ENCODE measurements at regions not wholly inside any gene's neighbourhood (a gene's known extent, or its start where the extent isn't known, plus 50 kb on each side); places are given as distances from the start of the nearest gene placed in this dataset.

DNA sequence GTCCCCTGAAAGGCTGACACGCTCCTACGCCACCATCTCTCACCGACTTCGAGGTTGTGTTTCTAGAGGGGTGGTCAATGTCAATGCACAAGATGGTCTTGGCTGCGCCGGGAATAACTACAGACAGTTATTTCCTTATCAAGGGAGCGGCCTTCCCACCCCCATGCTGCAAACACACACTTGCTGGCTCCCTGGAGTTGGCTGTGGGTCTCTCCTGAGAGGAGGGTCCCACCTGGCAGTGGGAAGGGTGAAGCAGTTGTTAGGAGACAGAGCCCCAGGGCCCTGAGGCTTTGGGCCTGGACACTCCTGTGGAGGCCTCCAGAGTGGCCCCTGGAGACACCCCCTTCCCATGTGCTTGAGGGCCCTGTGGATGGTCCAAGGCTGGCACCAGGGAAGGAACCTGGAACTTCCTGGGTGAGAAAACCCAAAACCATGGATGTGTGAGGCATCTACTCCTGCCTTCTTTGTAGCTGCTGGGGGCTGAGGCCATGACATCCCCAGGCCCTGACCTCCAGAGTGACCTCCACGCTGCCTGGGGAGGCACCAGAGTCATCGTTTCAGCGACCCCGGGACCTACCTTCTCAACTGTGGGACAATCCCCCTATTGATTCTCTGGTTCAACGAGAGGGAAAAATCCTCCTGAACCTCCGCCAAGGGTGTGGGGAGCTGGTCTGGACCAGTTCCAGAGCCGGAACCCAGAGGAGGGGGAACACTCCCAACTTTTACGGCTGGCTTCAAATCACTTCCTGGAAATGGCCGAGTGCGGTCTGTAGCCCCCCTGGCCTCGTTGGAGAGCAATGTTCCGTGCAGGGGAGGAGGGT, 101.1 kb upstream of the COL5A1 start:
- TF ChIP-seq POLR2AphosphoS5 (IDR thresholded peaks at IDR 0.05): no peak
- TF ChIP-seq, protein P1, sequence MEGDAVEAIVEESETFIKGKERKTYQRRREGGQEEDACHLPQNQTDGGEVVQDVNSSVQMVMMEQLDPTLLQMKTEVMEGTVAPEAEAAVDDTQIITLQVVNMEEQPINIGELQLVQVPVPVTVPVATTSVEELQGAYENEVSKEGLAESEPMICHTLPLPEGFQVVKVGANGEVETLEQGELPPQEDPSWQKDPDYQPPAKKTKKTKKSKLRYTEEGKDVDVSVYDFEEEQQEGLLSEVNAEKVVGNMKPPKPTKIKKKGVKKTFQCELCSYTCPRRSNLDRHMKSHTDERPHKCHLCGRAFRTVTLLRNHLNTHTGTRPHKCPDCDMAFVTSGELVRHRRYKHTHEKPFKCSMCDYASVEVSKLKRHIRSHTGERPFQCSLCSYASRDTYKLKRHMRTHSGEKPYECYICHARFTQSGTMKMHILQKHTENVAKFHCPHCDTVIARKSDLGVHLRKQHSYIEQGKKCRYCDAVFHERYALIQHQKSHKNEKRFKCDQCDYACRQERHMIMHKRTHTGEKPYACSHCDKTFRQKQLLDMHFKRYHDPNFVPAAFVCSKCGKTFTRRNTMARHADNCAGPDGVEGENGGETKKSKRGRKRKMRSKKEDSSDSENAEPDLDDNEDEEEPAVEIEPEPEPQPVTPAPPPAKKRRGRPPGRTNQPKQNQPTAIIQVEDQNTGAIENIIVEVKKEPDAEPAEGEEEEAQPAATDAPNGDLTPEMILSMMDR (IDR thresholded peaks at IDR 0.05): no peak
- TF ChIP-seq POLR2A (IDR thresholded peaks at IDR 0.05): no peak

Measured in transverse colon (tissue), 4 donors.